Activated CD4-positive, alpha-beta memory T cell treated with anti-CD3 and anti-CD28 coated beads for 36 hours (primary cell): ENCODE measurements at regions not wholly inside any gene's neighbourhood (a gene's known extent, or its start where the extent isn't known, plus 50 kb on each side); places are given as distances from the start of the nearest gene placed in this dataset.
"Not testable (repeated sequence)": the region's sequence is repeated elsewhere in the genome, so short reads cannot be mapped to it uniquely, and the experiment has no call there.

ENCODE experiments used
- CTCF ChIA-PET: fragments of 350-600 bp; sonication (Branson Sonifier 250); formaldehyde crosslinking; loops from one replicate; lab custom pipeline; 2021; ENCODE audit warnings: antibody characterized with exemption, inconsistent platforms; lab: Charles Lee
- POLR2A ChIA-PET: fragments of 350-600 bp; sonication (Branson Sonifier 250); formaldehyde crosslinking; loops from one replicate; lab custom pipeline; 2021; ENCODE audit warnings: antibody characterized with exemption; lab: Charles Lee
- DNase-seq: peaks from one replicate; pipeline ENCODE4 v3.0.0-alpha.2; 2020
- H3K27ac Mint-ChIP-seq: one replicate; pipeline ENCODE4 v1.8.0; 2021; ENCODE audit warnings: mixed read lengths
- H3K27me3 Mint-ChIP-seq: one replicate; pipeline ENCODE4 v1.8.0; 2021; ENCODE audit warnings: mixed read lengths
- H3K36me3 Mint-ChIP-seq: one replicate; pipeline ENCODE4 v1.8.0; 2021; ENCODE audit warnings: mixed read lengths
- H3K4me1 Mint-ChIP-seq: one replicate; pipeline ENCODE4 v1.8.0; 2021; ENCODE audit warnings: low read depth, mixed read lengths
- H3K4me3 Mint-ChIP-seq: one replicate; pipeline ENCODE4 v1.8.0; 2021; ENCODE audit warnings: mild to moderate bottlenecking, mixed read lengths
- H3K9me3 Mint-ChIP-seq: one replicate; pipeline ENCODE4 v1.8.0; 2021; ENCODE audit warnings: mixed read lengths
- intact Hi-C: fragments of 100-400 bp; cut with micrococcal nuclease; formaldehyde crosslinking; loops from one replicate; pipeline ENCODE4 v1.15.1; 2023

DNA sequence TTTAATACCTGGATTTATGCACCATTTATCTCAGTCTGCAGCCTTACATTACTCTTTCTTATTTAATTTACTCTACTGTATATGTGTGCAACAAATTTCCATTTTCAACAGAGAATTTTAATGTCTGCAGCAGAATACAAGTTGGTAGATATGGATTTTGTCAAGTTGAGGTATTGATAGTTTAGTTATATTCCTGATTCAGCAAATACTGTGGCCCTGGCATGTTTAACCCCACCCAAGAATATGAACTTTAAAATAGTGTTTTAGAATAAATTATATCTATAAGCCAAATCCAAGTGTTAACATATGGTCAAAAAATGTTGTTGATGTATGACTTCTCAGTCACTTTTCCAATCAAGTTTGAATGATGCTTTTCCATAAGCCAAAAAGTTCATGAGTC, 378.4 kb upstream of the NRG3 start:
- intact Hi-C loops: no loop called here
- no peak overlapping the region for H3K27ac Mint-ChIP-seq
- CTCF ChIA-PET: no interaction called here
- POLR2A ChIA-PET: no interaction called here
- H3K9me3 Mint-ChIP-seq: peaks cover 9% of the 10 kb centered on the region
- H3K4me1 Mint-ChIP-seq: no peaks in the 10 kb centered on the region
- H3K36me3 Mint-ChIP-seq: no peaks in the 10 kb centered on the region
- H3K27me3 Mint-ChIP-seq: no peaks in the 10 kb centered on the region
- no peak for DNase-seq
- no peak overlapping the region for H3K4me3 Mint-ChIP-seq

DNA sequence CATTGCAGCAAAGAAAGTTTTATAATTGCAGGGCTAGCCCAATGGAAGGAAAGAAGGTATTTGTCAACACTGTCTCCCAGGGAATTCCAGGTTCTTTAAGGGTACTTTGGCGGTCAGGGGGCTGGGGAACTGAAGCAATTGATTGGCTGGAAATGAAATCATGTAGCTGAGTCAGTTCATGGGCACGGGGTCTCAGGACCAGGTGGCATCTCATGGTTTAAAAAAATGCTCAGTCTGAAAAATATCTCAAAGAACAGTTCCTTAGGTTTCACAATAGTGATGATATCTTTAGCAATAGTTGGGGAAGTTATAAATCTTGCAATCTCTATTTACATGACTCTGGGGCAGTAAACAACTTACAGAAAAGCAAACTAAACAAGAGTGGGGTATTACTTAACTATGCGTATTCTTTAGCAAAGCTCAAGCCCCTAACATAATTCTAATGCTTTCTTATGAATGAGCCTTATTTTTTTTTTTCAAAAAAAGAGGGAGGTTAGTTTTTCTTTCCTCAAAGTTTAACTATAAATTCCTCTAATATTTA, 376.9 kb upstream of the NRG3 start:
- Mint-ChIP-seq H3K4me3 (no peak overlapping the region), H3K4me1 (no peaks in the 10 kb centered on the region), H3K36me3 (no peaks in the 10 kb centered on the region), H3K27ac (no peak overlapping the region), H3K9me3 (peaks cover 2% of the 10 kb centered on the region), H3K27me3 (no peaks in the 10 kb centered on the region)
- intact Hi-C loops: no loop called here
- no peak for DNase-seq
- POLR2A ChIA-PET: no interaction called here
- CTCF ChIA-PET: no interaction called here

DNA sequence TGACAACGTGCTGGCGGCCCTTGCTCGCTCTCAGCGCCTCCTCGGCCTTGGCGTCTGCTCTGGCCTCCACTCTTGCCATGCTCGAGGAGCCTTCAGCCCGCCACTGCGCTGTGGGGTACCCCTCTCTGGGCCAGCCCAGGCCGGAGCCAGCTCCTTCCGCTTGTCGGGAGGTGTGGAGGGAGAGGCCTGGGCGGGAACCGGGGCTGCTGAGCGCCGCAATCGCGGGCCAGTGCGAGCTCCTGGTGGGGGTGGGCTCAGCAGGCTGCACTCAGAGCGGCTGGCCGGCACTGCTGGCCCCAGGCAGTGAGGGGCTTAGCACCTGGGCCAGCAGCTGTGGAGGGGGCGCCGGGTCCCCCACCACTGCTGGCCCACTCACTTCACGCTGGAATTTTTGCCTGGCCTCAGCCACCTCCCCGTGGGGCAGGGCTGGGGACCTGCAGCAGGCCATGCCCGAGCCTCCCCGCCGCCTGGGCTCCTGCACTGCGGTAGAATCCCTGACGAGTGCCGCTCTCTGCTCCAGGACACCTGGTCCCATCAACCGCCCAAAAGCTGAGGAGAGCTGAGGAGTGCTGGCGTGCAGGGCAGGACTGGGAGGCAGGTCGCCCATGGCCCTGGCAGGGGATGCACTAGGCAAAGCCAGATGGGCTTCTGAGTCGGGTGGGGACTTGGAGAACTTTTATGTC, 372.2 kb upstream of the NRG3 start:
- no peak overlapping the region for H3K4me3 Mint-ChIP-seq
- H3K27me3 Mint-ChIP-seq: no peaks in the 10 kb centered on the region
- peaks cover 13% of the 10 kb centered on the region for H3K9me3 Mint-ChIP-seq
- intact Hi-C loops: no loop called here
- H3K27ac Mint-ChIP-seq: no peak overlapping the region
- CTCF ChIA-PET: no interaction called here
- no peaks in the 10 kb centered on the region for H3K36me3 Mint-ChIP-seq
- POLR2A ChIA-PET: no interaction called here
- no peaks in the 10 kb centered on the region for H3K4me1 Mint-ChIP-seq
- no peak for DNase-seq

DNA sequence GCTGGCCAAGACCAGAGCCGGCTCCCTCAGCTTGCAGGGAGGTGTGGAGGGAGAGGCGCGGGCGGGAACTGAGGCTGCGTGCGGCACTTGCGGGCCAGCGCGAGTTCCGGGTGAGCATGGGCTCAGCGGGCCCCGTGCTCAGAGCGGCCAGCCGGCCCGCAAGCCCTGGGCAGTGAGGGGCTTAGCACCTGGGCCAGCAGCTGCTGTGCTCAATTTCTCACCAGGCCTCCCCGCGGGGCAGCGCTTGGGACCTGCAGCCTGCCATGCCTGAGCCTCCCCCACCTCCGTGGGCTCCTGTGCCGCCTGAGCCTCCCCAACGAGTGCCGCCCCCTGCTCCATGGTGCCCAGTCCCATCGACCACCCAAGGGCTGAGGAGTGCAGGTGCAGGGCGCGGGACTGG, 369.2 kb upstream of the NRG3 start:
- H3K4me3 Mint-ChIP-seq, intact Hi-C loops, H3K4me1 Mint-ChIP-seq, POLR2A ChIA-PET, H3K36me3 Mint-ChIP-seq, DNase-seq, H3K27ac Mint-ChIP-seq, CTCF ChIA-PET, H3K27me3 Mint-ChIP-seq: not testable (repeated sequence)
- peaks cover 18% of the 10 kb centered on the region for H3K9me3 Mint-ChIP-seq

DNA sequence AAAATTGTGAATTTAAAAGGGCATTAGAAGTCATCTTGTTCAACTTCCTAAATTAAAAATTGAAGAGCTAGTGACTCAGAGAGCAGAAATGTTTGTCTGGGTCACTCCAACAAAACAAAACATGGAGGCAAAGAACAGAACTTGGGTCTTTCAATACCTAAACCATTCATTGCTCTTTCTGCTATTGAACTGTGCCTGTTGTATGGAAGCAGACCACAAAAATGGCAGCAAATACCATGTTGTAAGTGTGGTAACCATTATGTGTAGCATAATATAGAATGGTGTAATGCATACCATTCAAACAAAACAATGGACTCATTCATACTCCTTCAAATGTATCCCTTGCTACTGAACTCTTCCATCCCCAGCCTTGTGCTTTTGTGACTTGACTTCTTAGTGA, 360.2 kb upstream of the NRG3 start:
- CTCF ChIA-PET: no interaction called here
- Mint-ChIP-seq H3K27ac (no peak overlapping the region), H3K4me1 (no peaks in the 10 kb centered on the region), H3K9me3 (peaks cover 5% of the 10 kb centered on the region), H3K27me3 (no peaks in the 10 kb centered on the region), H3K36me3 (no peaks in the 10 kb centered on the region), H3K4me3 (no peak overlapping the region)
- POLR2A ChIA-PET: no interaction called here
- no peak for DNase-seq
- intact Hi-C loops: no loop called here

DNA sequence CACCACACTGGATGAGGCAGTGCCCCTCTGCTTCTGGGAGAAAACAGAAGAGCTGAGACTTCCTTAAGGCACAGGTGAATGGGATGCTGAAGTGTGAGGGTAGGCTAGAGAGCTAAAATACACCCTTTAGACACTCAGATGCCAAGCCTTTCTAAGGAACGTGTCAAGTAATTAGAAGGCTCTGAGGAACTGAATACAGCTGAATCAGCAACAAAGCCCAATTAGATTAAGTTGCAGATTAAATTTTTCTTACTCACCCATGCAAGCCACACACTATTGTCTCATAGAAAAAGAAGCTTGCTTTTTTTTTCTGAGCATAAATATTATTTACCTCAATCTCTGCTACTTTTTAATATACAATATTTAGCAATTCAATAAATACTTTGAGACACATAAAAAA, 354.3 kb upstream of the NRG3 start:
- H3K4me1 Mint-ChIP-seq: no peaks in the 10 kb centered on the region
- H3K4me3 Mint-ChIP-seq: no peak overlapping the region
- DNase-seq: no peak
- H3K9me3 Mint-ChIP-seq: no peaks in the 10 kb centered on the region
- POLR2A ChIA-PET: no interaction called here
- CTCF ChIA-PET: no interaction called here
- H3K36me3 Mint-ChIP-seq: no peaks in the 10 kb centered on the region
- intact Hi-C loops: no loop called here
- no peaks in the 10 kb centered on the region for H3K27me3 Mint-ChIP-seq
- H3K27ac Mint-ChIP-seq: no peak overlapping the region

DNA sequence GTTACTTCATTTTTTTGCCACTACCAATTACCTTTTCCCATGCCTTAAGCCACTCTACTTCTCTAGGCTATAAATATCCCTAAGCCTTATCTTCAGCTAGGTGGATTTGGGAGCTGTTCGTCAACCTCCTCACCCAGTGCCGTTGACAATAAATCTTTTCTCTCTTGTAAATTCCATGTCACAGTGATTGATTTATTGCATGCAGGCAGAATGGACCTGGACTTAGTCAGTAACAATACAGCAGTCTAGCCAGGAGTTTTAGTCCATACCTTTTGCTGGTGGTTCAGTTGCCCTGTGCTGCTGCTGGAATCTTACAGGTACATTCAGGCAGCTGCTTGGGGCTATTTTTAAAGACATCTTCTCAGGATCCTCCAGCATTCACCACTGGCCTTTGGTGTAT, 350.5 kb upstream of the NRG3 start:
- H3K9me3 Mint-ChIP-seq: peaks cover 9% of the 10 kb centered on the region
- no peak overlapping the region for H3K27ac Mint-ChIP-seq
- H3K4me3 Mint-ChIP-seq: no peak overlapping the region
- H3K4me1 Mint-ChIP-seq: no peaks in the 10 kb centered on the region
- intact Hi-C loops: no loop called here
- no peaks in the 10 kb centered on the region for H3K36me3 Mint-ChIP-seq
- DNase-seq: no peak
- H3K27me3 Mint-ChIP-seq: no peaks in the 10 kb centered on the region
- ChIA-PET CTCF (no interaction called here), POLR2A (no interaction called here)

DNA sequence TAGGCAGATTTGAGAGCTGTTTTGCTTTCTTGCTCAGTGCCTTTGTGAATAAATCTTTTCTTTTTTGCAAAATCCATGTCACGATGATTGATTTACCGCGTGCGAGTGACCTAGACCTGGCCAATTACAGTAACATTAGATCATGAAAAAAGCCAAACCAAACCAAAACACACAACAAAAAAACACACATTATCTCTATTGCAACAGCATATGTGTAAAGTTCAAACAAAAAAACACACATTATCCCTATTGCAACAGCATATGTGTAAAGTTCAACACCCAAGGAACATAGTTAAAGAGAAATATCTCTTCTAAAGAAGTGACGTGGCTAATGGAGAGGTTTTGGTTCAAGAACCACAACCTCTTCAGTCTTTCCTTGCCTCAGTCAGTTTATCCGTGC, 342.6 kb upstream of the NRG3 start:
- H3K4me1 Mint-ChIP-seq: no peaks in the 10 kb centered on the region
- DNase-seq: no peak
- H3K27ac Mint-ChIP-seq: no peak overlapping the region
- H3K9me3 Mint-ChIP-seq: peaks cover 18% of the 10 kb centered on the region
- POLR2A ChIA-PET: no interaction called here
- CTCF ChIA-PET: no interaction called here
- intact Hi-C loops: no loop called here
- H3K4me3 Mint-ChIP-seq: no peak overlapping the region
- no peaks in the 10 kb centered on the region for H3K36me3 Mint-ChIP-seq
- no peaks in the 10 kb centered on the region for H3K27me3 Mint-ChIP-seq

DNA sequence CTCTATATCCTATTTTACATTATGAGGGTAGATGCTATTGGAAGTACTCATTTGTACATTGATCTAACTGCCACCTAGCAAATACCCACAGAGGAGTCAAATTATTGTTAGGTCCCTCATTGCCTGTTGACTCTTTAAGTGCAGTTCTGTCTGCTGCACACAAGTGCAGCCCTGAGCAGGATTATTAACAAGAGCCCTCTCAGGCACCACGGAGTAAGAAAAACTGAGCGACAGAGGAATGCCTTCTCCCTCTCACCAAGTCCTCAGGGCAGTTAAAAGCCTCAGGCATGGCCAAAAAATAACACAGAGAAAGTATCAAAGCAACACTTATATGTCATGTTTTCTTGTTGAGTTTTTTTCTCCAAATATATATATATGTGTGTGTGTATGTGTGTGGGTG, 340.0 kb upstream of the NRG3 start:
- H3K9me3 Mint-ChIP-seq: peaks cover 21% of the 10 kb centered on the region

DNA sequence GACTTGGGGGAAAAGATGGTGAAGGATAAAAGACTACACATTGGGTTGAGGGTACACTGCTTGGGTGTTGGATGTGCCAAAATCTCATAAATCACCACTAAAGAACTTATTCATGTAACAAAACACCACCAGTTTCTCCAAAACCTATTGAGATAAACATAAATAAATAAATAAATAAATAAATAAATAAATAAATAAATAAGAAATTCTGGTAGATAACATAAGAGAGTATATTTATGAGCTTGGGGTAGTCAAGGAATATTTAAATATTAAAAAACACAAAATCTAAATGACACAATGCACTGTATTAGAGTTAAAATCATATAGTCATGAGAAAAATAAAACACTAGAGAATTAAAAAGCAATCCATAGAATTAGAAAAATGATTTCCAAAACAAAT, 333.5 kb upstream of the NRG3 start:
- H3K4me3 Mint-ChIP-seq: no peak overlapping the region
- no peaks in the 10 kb centered on the region for H3K27me3 Mint-ChIP-seq
- ChIA-PET CTCF (no interaction called here), POLR2A (no interaction called here)
- H3K27ac Mint-ChIP-seq: no peak overlapping the region
- H3K4me1 Mint-ChIP-seq: no peaks in the 10 kb centered on the region
- H3K36me3 Mint-ChIP-seq: no peaks in the 10 kb centered on the region
- peaks cover 22% of the 10 kb centered on the region for H3K9me3 Mint-ChIP-seq
- no peak for DNase-seq
- intact Hi-C loops: no loop called here

More for the DNA sequence above, 340.0 kb upstream of the NRG3 start:
- intact Hi-C loops: no loop called here
- Mint-ChIP-seq H3K4me3 (no peak overlapping the region), H3K36me3 (no peaks in the 10 kb centered on the region), H3K27ac (no peak overlapping the region), H3K4me1 (no peaks in the 10 kb centered on the region), H3K27me3 (no peaks in the 10 kb centered on the region)
- CTCF ChIA-PET: no interaction called here
- POLR2A ChIA-PET: no interaction called here
- no peak for DNase-seq

DNA sequence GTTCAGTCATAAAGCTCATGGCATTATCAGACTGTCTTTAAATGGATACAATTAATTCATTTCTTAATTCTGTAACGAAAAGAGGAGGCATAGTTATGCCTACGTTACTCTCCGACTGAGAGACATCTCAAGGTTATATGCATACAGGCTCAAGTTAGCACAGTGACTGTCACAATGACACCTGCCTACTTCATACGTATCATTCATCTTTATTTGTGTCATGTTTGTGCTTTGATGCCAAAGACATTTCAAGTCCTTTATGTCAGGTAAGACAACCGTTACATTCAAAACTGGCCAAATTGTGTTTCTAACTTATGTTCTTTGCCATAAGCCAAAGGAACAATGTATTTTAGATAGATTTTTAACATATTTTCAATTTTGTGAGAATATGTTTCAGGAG, 328.8 kb upstream of the NRG3 start:
- Mint-ChIP-seq H3K4me3 (no peak overlapping the region), H3K27me3 (no peaks in the 10 kb centered on the region), H3K4me1 (no peaks in the 10 kb centered on the region), H3K9me3 (peaks cover 20% of the 10 kb centered on the region), H3K27ac (no peak overlapping the region), H3K36me3 (no peaks in the 10 kb centered on the region)
- ChIA-PET POLR2A (no interaction called here), CTCF (no interaction called here)
- no peak for DNase-seq
- intact Hi-C loops: no loop called here

DNA sequence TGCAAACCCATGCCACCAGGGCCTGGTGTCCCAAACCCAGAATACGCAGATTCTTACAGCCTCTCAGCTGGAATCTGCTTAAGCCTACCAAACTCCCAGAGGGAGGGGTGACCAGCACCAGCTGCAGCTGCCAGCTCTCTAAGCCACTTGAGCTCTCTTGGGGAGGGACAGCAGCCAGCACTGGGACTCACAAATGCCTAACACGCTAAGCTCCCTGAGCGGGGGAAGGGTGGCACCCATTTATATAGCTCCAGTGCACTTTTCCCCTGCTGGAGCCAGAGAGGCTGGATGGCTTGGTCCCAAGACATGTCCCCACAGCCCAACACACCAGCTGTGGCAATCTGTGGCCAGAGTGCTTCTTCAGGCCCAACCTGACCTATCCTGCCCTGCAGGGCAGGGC, 326.8 kb upstream of the NRG3 start:
- no peak overlapping the region for H3K27ac Mint-ChIP-seq
- H3K36me3 Mint-ChIP-seq: no peaks in the 10 kb centered on the region
- POLR2A ChIA-PET: no interaction called here
- no peaks in the 10 kb centered on the region for H3K4me1 Mint-ChIP-seq
- no peak for DNase-seq
- H3K27me3 Mint-ChIP-seq: no peaks in the 10 kb centered on the region
- intact Hi-C loops: no loop called here
- CTCF ChIA-PET: no interaction called here
- H3K9me3 Mint-ChIP-seq: peaks cover 32% of the 10 kb centered on the region
- no peak overlapping the region for H3K4me3 Mint-ChIP-seq

DNA sequence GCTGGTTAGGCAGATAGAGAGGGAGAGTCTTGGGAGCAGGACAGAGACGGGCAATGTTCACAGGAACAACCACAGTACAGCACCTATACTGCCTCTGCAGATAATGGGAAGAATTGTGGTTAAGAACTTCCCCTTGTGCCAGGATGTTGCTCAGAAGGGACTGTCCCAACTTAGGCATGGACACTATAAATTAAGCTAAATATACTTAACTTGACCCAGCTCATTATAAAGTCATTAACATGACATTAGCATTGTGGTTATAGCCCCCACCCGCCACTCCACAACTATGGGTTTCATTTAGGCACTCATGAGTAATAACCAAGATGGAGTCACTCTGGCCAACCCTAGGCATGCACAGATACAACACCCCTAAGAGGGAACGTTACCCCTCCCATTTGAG, 310.9 kb upstream of the NRG3 start:
- CTCF ChIA-PET: no interaction called here
- no peak for DNase-seq
- H3K27ac Mint-ChIP-seq: no peak overlapping the region
- H3K27me3 Mint-ChIP-seq: no peaks in the 10 kb centered on the region
- H3K4me1 Mint-ChIP-seq: no peaks in the 10 kb centered on the region
- H3K36me3 Mint-ChIP-seq: no peaks in the 10 kb centered on the region
- H3K4me3 Mint-ChIP-seq: no peak overlapping the region
- intact Hi-C loops: no loop called here
- peaks cover 11% of the 10 kb centered on the region for H3K9me3 Mint-ChIP-seq
- POLR2A ChIA-PET: no interaction called here
